Astrocyte (in vitro differentiated cells and primary cell): ENCODE measurements at regions not wholly inside any gene's neighbourhood (a gene's known extent, or its start where the extent isn't known, plus 50 kb on each side); places are given as distances from the start of the nearest gene placed in this dataset.

Experiments
- EZH2 ChIP-seq: IDR thresholded peaks from 2 replicates; pipeline ENCODE4 v1.6.1; 2012; ENCODE audit warnings: mild to moderate bottlenecking, low read length, inconsistent platforms; ENCODE audit not compliant: insufficient read depth
- TF ChIP-seq, protein P1 (sequence below): IDR thresholded peaks from 2 replicates; pipeline ENCODE4 v1.5.1; 2011; ENCODE audit warnings: low read depth, mild to moderate bottlenecking, inconsistent platforms, low read length, moderate library complexity; ENCODE audit not compliant: insufficient read depth

DNA sequence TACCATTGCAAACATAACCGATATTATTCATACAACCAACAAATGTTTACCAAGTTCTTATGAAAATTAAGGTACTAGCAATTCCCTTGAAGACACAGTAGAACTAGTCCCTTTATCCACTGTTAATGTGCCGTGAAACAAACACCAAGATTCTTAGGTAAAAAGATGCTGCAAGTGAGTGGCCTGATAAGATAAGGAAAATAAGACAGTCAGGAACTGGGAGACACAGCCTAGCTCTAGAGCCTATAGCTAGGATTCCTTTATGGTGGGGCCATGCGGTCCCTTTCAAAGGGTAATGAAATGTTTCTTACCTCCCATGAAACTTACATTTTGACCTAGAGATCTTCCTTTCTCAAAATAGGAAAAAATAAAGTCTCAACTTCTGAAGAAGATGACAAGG lies 658.4 kb upstream of the MIR17HG start:
- TF ChIP-seq, protein P1, sequence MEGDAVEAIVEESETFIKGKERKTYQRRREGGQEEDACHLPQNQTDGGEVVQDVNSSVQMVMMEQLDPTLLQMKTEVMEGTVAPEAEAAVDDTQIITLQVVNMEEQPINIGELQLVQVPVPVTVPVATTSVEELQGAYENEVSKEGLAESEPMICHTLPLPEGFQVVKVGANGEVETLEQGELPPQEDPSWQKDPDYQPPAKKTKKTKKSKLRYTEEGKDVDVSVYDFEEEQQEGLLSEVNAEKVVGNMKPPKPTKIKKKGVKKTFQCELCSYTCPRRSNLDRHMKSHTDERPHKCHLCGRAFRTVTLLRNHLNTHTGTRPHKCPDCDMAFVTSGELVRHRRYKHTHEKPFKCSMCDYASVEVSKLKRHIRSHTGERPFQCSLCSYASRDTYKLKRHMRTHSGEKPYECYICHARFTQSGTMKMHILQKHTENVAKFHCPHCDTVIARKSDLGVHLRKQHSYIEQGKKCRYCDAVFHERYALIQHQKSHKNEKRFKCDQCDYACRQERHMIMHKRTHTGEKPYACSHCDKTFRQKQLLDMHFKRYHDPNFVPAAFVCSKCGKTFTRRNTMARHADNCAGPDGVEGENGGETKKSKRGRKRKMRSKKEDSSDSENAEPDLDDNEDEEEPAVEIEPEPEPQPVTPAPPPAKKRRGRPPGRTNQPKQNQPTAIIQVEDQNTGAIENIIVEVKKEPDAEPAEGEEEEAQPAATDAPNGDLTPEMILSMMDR, result no peak
- TF ChIP-seq EZH2, result no peak
